ENCODE measurements at regions not wholly inside any gene's neighbourhood (a gene's known extent, or its start where the extent isn't known, plus 50 kb on each side); places are given as distances from the start of the nearest gene placed in this dataset.

GRCh38 chr20:48275286-48276020 lies 490.2 kb upstream of the SULF2 start:
- H4K8ac ChIP-seq (ENCODE audit: low read depth, low read length): peak overlapping the region; percentile 78
- no peaks in the 10 kb centered on the region for H3K79me2 ChIP-seq (ENCODE audit: control insufficient read depth, insufficient read depth, low read length, poor library complexity)
- WGBS (ENCODE audit: extremely low coverage, insufficient coverage, insufficient read length): no CpG with 5 or more reads among the region's 6 CpGs
- no peak overlapping the region for H3K4me3 ChIP-seq (ENCODE audit: low read depth, low read length)
- H3K4me1 ChIP-seq (ENCODE audit: control insufficient read depth in 1 of 2, insufficient read depth in 2 of 2, low read length in 2 of 2): peaks cover 16 to 26% of the 10 kb centered on the region in 2 experiments
- no peak overlapping the region for H2BK120ac ChIP-seq (ENCODE audit: insufficient read depth, low read length, poor library complexity)
- no peaks in the 10 kb centered on the region for H3K27me3 ChIP-seq (ENCODE audit: insufficient read depth, low read length)
- H3K36me3 ChIP-seq (ENCODE audit: control insufficient read depth in 1 of 2, insufficient read depth in 2 of 2, low read length in 2 of 2): no peaks in the 10 kb centered on the region
- H3K18ac ChIP-seq (ENCODE audit: low read length): no peak overlapping the region
- no peak overlapping the region for H2AFZ ChIP-seq (ENCODE audit: insufficient read depth, low read length, poor library complexity)
- H3K14ac ChIP-seq (ENCODE audit: low read length): peak overlapping the region; percentile 22
- H3K23ac ChIP-seq (ENCODE audit: low read length): no peak overlapping the region
- peak overlapping the region; percentile 93 for H2BK12ac ChIP-seq (ENCODE audit: low read length)
- H4K12ac ChIP-seq (ENCODE audit: low read depth, low read length): no peak overlapping the region
- no peak overlapping the region for H3K27ac ChIP-seq (ENCODE audit: low read depth, low read length)
- no peak overlapping the region for H2BK5ac ChIP-seq (ENCODE audit: low read depth, low read length, poor library complexity)
- no peak overlapping the region for H3K4me2 ChIP-seq (ENCODE audit: low read length)
- H3K79me1 ChIP-seq (ENCODE audit: low read length): peaks cover 12% of the 10 kb centered on the region
- no peak overlapping the region for H3K9ac ChIP-seq (ENCODE audit: low read length)
- no peaks in the 10 kb centered on the region for H3K9me3 ChIP-seq (ENCODE audit: insufficient read depth, low read depth, low read length)
- peak overlapping the region; percentile 71 for H4K91ac ChIP-seq (ENCODE audit: low read depth, low read length)
- no peak for DNase-seq
- H3K4ac ChIP-seq (ENCODE audit: low read depth, low read length): no peak overlapping the region
- H2AK5ac ChIP-seq (ENCODE audit: low read length): peak overlapping the region; percentile 26

GRCh38 chr20:48273843-48274242 lies 488.6 kb upstream of the SULF2 start:
- no peak overlapping the region for H3K4me2 ChIP-seq (ENCODE audit: low read length)
- H3K14ac ChIP-seq (ENCODE audit: low read length): no peak overlapping the region

DNA sequence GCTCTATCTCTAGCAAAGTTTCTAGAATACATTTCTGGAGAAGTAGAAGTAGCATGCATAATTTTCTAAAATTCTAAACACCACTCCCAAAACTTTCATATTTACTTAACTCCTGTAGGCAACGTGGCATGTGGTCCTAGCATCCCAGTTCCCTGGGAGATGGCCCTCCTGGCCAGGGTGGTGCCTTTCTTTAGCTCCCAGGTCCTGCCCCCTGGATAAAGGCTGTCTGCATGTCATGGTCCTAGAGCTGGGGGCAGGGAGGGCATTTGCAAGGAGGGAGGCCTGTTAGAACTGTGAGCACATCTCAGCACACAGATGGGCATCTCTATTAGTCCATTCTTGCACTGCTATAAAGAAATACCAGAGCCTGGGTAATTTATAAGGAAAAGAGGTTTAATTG lies 485.6 kb upstream of the SULF2 start:
- H3K27me3 ChIP-seq (ENCODE audit: insufficient read depth, low read length): no peaks in the 10 kb centered on the region
- H3K27ac ChIP-seq (ENCODE audit: low read depth, low read length): no peak overlapping the region
- no peak overlapping the region for H2BK120ac ChIP-seq (ENCODE audit: insufficient read depth, low read length, poor library complexity)
- no peak overlapping the region for H3K18ac ChIP-seq (ENCODE audit: low read length)
- peaks cover 0 to 5% of the 10 kb centered on the region in 2 experiments for H3K4me1 ChIP-seq (ENCODE audit: control insufficient read depth in 1 of 2, insufficient read depth in 2 of 2, low read length in 2 of 2)
- no peaks in the 10 kb centered on the region for H3K79me2 ChIP-seq (ENCODE audit: control insufficient read depth, insufficient read depth, low read length, poor library complexity)
- peaks cover 2% of the 10 kb centered on the region for H3K79me1 ChIP-seq (ENCODE audit: low read length)
- H2BK12ac ChIP-seq (ENCODE audit: low read length): no peak overlapping the region
- H3K9ac ChIP-seq (ENCODE audit: low read length): no peak overlapping the region
- no peak overlapping the region for H4K8ac ChIP-seq (ENCODE audit: low read depth, low read length)
- H3K4me3 ChIP-seq (ENCODE audit: low read depth, low read length): no peak overlapping the region
- no CpG with 5 or more reads among the region's 1 CpG for WGBS (ENCODE audit: extremely low coverage, insufficient coverage, insufficient read length)
- no peak overlapping the region for H3K4me2 ChIP-seq (ENCODE audit: low read length)
- H3K4ac ChIP-seq (ENCODE audit: low read depth, low read length): no peak overlapping the region
- H3K36me3 ChIP-seq (ENCODE audit: control insufficient read depth in 1 of 2, insufficient read depth in 2 of 2, low read length in 2 of 2): no peaks in the 10 kb centered on the region
- H3K23ac ChIP-seq (ENCODE audit: low read length): no peak overlapping the region
- no peak overlapping the region for H2AFZ ChIP-seq (ENCODE audit: insufficient read depth, low read length, poor library complexity)
- no peak overlapping the region for H2AK5ac ChIP-seq (ENCODE audit: low read length)
- no peak overlapping the region for H4K91ac ChIP-seq (ENCODE audit: low read depth, low read length)
- H4K12ac ChIP-seq (ENCODE audit: low read depth, low read length): no peak overlapping the region
- no peak overlapping the region for H3K14ac ChIP-seq (ENCODE audit: low read length)
- H3K9me3 ChIP-seq (ENCODE audit: insufficient read depth, low read depth, low read length): peaks cover 1% of the 10 kb centered on the region
- no peak overlapping the region for H2BK5ac ChIP-seq (ENCODE audit: low read depth, low read length, poor library complexity)
- DNase-seq: no peak

More at GRCh38 chr20:48273843-48274242, 488.6 kb upstream of the SULF2 start:
- no peak overlapping the region for H3K27ac ChIP-seq (ENCODE audit: low read depth, low read length)
- peaks cover 9 to 18% of the 10 kb centered on the region in 2 experiments for H3K4me1 ChIP-seq (ENCODE audit: control insufficient read depth in 1 of 2, insufficient read depth in 2 of 2, low read length in 2 of 2)
- H2BK120ac ChIP-seq (ENCODE audit: insufficient read depth, low read length, poor library complexity): no peak overlapping the region
- no peak overlapping the region for H3K18ac ChIP-seq (ENCODE audit: low read length)
- H2AK5ac ChIP-seq (ENCODE audit: low read length): no peak overlapping the region
- no peak overlapping the region for H4K91ac ChIP-seq (ENCODE audit: low read depth, low read length)
- H3K9ac ChIP-seq (ENCODE audit: low read length): no peak overlapping the region
- H3K27me3 ChIP-seq (ENCODE audit: insufficient read depth, low read length): no peaks in the 10 kb centered on the region
- peaks cover 9% of the 10 kb centered on the region for H3K79me1 ChIP-seq (ENCODE audit: low read length)
- H3K9me3 ChIP-seq (ENCODE audit: insufficient read depth, low read depth, low read length): no peaks in the 10 kb centered on the region
- H2BK5ac ChIP-seq (ENCODE audit: low read depth, low read length, poor library complexity): no peak overlapping the region
- H2AFZ ChIP-seq (ENCODE audit: insufficient read depth, low read length, poor library complexity): no peak overlapping the region
- no peaks in the 10 kb centered on the region for H3K36me3 ChIP-seq (ENCODE audit: control insufficient read depth in 1 of 2, insufficient read depth in 2 of 2, low read length in 2 of 2)
- no peak overlapping the region for H3K4ac ChIP-seq (ENCODE audit: low read depth, low read length)
- DNase-seq: no peak
- no peaks in the 10 kb centered on the region for H3K79me2 ChIP-seq (ENCODE audit: control insufficient read depth, insufficient read depth, low read length, poor library complexity)
- no peak overlapping the region for H3K4me3 ChIP-seq (ENCODE audit: low read depth, low read length)
- no peak overlapping the region for H4K8ac ChIP-seq (ENCODE audit: low read depth, low read length)
- H4K12ac ChIP-seq (ENCODE audit: low read depth, low read length): no peak overlapping the region
- no peak overlapping the region for H2BK12ac ChIP-seq (ENCODE audit: low read length)
- no peak overlapping the region for H3K23ac ChIP-seq (ENCODE audit: low read length)

GRCh38 chr20:48267860-48268633 lies 482.8 kb upstream of the SULF2 start:
- no peak overlapping the region for H3K9ac ChIP-seq (ENCODE audit: low read length)
- WGBS (ENCODE audit: extremely low coverage, insufficient coverage, insufficient read length): no CpG with 5 or more reads among the region's 19 CpGs

More at GRCh38 chr20:48267860-48268633, 482.8 kb upstream of the SULF2 start:
- Histone ChIP-seq H4K12ac (ENCODE audit: low read depth, low read length) (no peak overlapping the region), H4K8ac (ENCODE audit: low read depth, low read length) (no peak overlapping the region), H2BK120ac (ENCODE audit: insufficient read depth, low read length, poor library complexity) (no peak overlapping the region), H2AK5ac (ENCODE audit: low read length) (no peak overlapping the region), H3K4me2 (ENCODE audit: low read length) (no peak overlapping the region), H3K79me1 (ENCODE audit: low read length) (no peaks in the 10 kb centered on the region), H3K27ac (ENCODE audit: low read depth, low read length) (no peak overlapping the region), H4K91ac (ENCODE audit: low read depth, low read length) (no peak overlapping the region), H3K4me3 (ENCODE audit: low read depth, low read length) (no peak overlapping the region), H3K27me3 (ENCODE audit: insufficient read depth, low read length) (no peaks in the 10 kb centered on the region), H3K23ac (ENCODE audit: low read length) (no peak overlapping the region), H3K79me2 (ENCODE audit: control insufficient read depth, insufficient read depth, low read length, poor library complexity) (no peaks in the 10 kb centered on the region), H3K9me3 (ENCODE audit: insufficient read depth, low read depth, low read length) (peaks cover 1% of the 10 kb centered on the region), H2BK12ac (ENCODE audit: low read length) (no peak overlapping the region), H2BK5ac (ENCODE audit: low read depth, low read length, poor library complexity) (no peak overlapping the region), H3K14ac (ENCODE audit: low read length) (no peak overlapping the region), H2AFZ (ENCODE audit: insufficient read depth, low read length, poor library complexity) (no peak overlapping the region), H3K4ac (ENCODE audit: low read depth, low read length) (no peak overlapping the region), H3K18ac (ENCODE audit: low read length) (no peak overlapping the region), H3K36me3 (ENCODE audit: control insufficient read depth in 1 of 2, insufficient read depth in 2 of 2, low read length in 2 of 2) (no peaks in the 10 kb centered on the region), H3K4me1 (ENCODE audit: control insufficient read depth in 1 of 2, insufficient read depth in 2 of 2, low read length in 2 of 2) (no peaks in the 10 kb centered on the region)
- DNase-seq: no peak
